Spinal cord (tissue), 9 donors: ENCODE measurements at regions not wholly inside any gene's neighbourhood (a gene's known extent, or its start where the extent isn't known, plus 50 kb on each side); places are given as distances from the start of the nearest gene placed in this dataset.
A peak's percentile ranks its signal among the peaks of the same experiment; 100 is the strongest.

Source experiments
- DNase-seq, 6 donors: peaks; one replicate each; pipeline versions ENCODE4 v3.0.0 to v3.0.0-alpha.2; 2013 to 2015; ENCODE audit warnings: low spot score in 6 of 6, low read depth in 4 of 6
- H3K27ac ChIP-seq: one replicate; pipeline ENCODE4 v1.5.1; 2013; ENCODE audit warnings: low read depth, low read length, control low read depth
- H3K27me3 ChIP-seq: one replicate; pipeline ENCODE4 v1.6.1; 2013; ENCODE audit warnings: low read length; ENCODE audit not compliant: control insufficient read depth, insufficient read depth
- H3K36me3 ChIP-seq: one replicate; pipeline ENCODE4 v1.6.1; 2013; ENCODE audit warnings: low read length; ENCODE audit not compliant: control insufficient read depth, insufficient read depth
- H3K4me1 ChIP-seq: one replicate; pipeline ENCODE4 v1.6.1; 2013; ENCODE audit warnings: low read length; ENCODE audit not compliant: control insufficient read depth, insufficient read depth
- H3K4me3 ChIP-seq: one replicate; pipeline ENCODE4 v1.5.1; 2013; ENCODE audit warnings: low read depth, low read length, control low read depth
- H3K9me3 ChIP-seq: one replicate; pipeline ENCODE4 v1.6.1; 2013; ENCODE audit warnings: low read length; ENCODE audit not compliant: control insufficient read depth, insufficient read depth
- WGBS: methylation state at CpG from one replicate; pipeline ENCODE4 v1.1.5; 2013; ENCODE audit warnings: missing lambda C conversion rate; ENCODE audit not compliant: insufficient coverage; 5-methylcytosine and 5-hydroxymethylcytosine counted together
- donor health status: healthy.

DNA sequence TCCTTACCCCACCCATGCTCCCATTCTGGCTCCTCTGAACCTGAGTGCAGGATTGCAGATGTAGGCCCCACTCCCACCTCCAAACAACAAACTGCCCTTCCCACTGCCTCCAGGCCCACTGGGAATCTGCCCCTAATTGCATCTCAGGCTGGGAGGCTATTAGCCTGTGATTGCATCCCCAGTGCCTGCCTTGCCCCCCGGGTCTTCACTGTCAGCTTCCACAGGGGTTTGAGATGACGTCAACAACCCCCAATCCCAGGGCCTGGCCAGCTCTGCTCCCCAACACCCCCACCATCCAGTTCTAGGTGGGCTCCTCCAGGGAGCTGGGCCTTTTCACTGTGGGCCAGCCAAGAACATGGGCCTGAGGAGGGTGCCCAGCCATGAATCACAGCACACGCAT, 91.5 kb downstream of the PCDH1 start:
- DNase-seq, result no peak
- Histone ChIP-seq H3K27ac (no peak overlapping the region), H3K36me3 (no peaks in the 10 kb centered on the region), H3K4me3 (no peak overlapping the region), H3K9me3 (no peaks in the 10 kb centered on the region), H3K4me1 (peaks cover 46% of the 10 kb centered on the region), H3K27me3 (no peaks in the 10 kb centered on the region)
- WGBS, result 73% methylated on average over 3 of the region's 3 CpGs

DNA sequence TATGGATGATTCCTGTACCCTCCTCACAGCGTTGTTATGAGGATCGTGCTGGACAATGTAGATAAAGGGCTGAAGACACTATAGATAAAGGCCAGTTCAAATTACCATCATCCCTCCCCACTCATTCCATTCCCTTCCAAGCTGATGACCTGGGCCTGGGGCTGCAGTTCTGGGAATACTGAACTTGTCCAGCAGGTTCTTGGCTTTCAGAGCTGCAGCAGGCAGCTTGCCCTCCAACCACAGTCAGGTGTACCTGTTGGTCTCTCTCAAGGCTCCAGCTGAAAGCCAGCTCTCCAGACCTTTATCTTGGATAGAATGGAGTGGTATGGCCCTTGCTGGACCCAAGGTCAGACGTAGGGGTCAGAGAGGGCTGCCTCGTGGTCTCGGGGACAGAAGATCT, 92.5 kb downstream of the PCDH1 start:
- no peak for DNase-seq
- Histone ChIP-seq H3K27ac (no peak overlapping the region), H3K9me3 (no peaks in the 10 kb centered on the region), H3K27me3 (no peaks in the 10 kb centered on the region), H3K36me3 (no peaks in the 10 kb centered on the region), H3K4me3 (no peak overlapping the region), H3K4me1 (peaks cover 50% of the 10 kb centered on the region)
- no CpG with 5 or more reads among the region's 5 CpGs for WGBS

DNA sequence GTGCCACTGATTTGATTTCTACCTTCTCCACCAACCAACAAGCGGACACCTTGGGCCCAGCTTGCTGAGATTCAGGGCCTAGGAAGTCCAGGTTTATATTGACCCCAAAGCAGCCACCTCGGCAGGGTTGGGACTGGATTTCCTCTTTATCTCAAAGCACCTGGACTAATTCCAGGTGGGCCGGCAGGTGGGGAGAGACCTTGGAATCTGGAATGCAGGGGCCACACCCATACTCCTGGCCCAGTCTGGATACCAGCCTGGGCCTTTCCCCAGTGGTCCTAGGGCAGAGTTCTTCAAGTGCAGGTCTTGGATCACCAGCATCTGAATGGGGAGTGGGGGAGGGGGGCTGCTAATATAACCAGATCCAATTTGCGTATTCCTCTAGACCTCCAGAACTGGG, 93.1 kb downstream of the PCDH1 start:
- no peaks in the 10 kb centered on the region for H3K27me3 ChIP-seq
- no peaks in the 10 kb centered on the region for H3K9me3 ChIP-seq
- peaks cover 56% of the 10 kb centered on the region for H3K4me1 ChIP-seq
- no peak overlapping the region for H3K4me3 ChIP-seq
- DNase-seq, result no peak
- no peaks in the 10 kb centered on the region for H3K36me3 ChIP-seq
- H3K27ac ChIP-seq, result no peak overlapping the region
- 71% methylated on average over 2 of the region's 4 CpGs for WGBS

DNA sequence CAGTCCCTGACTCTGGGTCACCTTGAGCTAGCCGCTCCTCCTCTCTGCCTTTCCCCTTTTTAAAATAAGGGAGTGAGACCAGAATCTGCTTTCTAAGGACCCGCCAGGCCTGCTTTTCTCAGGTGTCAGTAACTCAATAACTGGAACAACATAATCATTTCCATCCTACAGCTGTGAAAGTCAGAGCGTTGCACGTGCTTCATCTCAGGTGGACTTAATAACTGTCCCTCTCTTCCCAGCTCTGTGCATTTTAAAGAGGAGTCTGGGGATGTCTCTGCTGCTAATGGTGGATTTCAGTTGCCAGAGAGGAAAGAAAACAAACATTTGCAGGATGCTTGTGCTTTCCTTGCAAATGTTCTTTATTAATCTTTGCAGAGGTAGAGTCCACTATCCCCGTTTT, 93.7 kb downstream of the PCDH1 start:
- H3K9me3 ChIP-seq, result no peaks in the 10 kb centered on the region
- H3K27me3 ChIP-seq, result no peaks in the 10 kb centered on the region
- 86% methylated on average over 1 of the region's 5 CpGs for WGBS
- H3K4me3 ChIP-seq, result no peak overlapping the region
- no peak overlapping the region for H3K27ac ChIP-seq
- peaks cover 62% of the 10 kb centered on the region for H3K4me1 ChIP-seq
- H3K36me3 ChIP-seq, result no peaks in the 10 kb centered on the region
- peak in 1 of 6 donors; percentile 77 for DNase-seq

DNA sequence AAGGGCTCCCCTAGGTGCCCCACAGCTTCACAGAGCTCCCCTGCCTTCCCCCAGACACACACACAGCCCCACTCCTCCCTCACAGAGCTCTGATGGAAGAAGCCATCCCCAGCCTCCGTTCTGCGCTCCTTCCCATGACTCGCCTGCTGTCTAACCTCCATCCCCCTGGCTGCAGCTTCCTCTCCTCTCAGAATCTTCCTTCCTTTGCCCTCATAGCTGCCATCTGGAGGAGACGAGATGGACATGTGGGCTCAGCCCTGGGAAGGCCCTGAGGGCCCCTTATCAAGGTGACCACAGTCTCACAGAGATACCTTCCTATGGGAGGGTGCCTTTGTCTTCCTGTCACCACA, 94.3 kb downstream of the PCDH1 start:
- Histone ChIP-seq H3K9me3 (no peaks in the 10 kb centered on the region), H3K4me1 (peaks cover 60% of the 10 kb centered on the region), H3K27me3 (no peaks in the 10 kb centered on the region), H3K27ac (no peak overlapping the region), H3K4me3 (no peak overlapping the region), H3K36me3 (no peaks in the 10 kb centered on the region)
- 56% methylated on average over 4 of the region's 4 CpGs for WGBS
- no peak for DNase-seq

DNA sequence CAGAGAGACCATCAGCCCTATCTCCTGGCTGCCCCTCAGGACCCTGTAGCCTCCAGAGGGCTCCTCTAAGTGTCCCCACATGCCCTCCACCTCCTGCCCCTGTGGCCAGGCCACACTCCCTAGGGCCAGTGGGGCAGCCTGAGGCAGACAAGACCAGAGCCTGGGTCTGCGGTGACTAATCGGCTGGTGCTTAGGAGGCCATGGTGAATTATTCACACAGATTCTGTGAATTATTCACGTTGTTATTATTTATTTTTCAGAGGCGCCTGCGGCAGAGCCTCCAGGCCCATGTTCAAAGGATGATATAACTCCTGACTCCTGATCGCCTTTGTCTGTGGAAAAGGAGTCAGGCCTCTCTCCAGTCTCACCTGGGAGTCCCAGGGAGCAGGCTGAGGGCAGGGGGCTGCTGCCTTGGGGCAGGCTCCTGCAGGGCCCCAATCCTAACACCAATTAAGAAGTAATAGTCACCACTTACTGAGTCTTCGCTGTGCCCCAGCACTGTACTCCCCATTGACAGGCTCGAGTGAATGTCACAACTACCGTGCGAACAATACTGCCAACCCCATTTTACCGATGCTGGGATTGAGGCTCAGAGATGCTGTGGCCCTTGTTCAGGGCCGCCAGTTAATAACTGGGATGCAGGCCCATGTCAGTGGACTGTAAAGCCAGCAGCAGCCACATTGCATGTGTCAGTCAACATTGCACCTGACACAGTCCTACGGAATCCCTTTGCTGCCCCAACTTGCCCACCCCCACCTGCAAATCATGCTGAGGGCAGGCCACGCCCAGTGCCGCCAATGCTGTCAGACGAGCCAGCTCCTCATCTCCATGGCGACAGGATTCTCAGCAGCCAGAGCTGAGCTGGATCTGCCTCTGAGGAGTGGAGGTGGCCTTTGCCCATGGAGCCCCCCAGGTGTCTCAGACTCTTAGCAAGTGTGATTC, 94.9 kb downstream of the PCDH1 start:
- no peaks in the 10 kb centered on the region for H3K27me3 ChIP-seq
- 44% methylated on average over 15 of the region's 17 CpGs for WGBS
- H3K9me3 ChIP-seq, result no peaks in the 10 kb centered on the region
- peak in 2 of 6 donors; percentile 78 to 92 for DNase-seq
- H3K4me3 ChIP-seq, result no peak overlapping the region
- peaks cover 60% of the 10 kb centered on the region for H3K4me1 ChIP-seq
- no peaks in the 10 kb centered on the region for H3K36me3 ChIP-seq
- no peak overlapping the region for H3K27ac ChIP-seq

DNA sequence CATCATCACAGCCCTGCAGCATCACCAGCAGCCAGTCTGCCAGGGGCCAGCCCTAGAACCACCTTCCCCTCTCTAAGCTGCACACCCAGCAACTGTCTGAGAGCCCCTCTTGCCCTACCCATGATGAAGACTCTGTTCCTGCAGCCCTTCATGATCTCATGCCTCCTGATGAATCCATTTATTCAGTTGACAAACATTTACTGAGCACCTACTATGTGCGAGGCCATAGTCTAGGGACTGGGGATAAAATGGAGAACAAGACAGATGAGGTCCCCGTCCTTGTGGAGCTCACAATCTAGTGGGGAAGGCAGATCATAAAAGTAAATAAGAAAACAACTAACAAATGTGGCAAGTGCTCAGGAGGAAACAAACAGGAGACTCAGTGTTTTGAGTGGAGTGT, 96.3 kb downstream of the PCDH1 start:
- Histone ChIP-seq H3K4me3 (no peak overlapping the region), H3K9me3 (no peaks in the 10 kb centered on the region), H3K27me3 (no peaks in the 10 kb centered on the region), H3K36me3 (no peaks in the 10 kb centered on the region), H3K4me1 (peaks cover 58% of the 10 kb centered on the region), H3K27ac (no peak overlapping the region)
- WGBS, result no CpG with 5 or more reads among the region's 2 CpGs
- DNase-seq, result no peak

DNA sequence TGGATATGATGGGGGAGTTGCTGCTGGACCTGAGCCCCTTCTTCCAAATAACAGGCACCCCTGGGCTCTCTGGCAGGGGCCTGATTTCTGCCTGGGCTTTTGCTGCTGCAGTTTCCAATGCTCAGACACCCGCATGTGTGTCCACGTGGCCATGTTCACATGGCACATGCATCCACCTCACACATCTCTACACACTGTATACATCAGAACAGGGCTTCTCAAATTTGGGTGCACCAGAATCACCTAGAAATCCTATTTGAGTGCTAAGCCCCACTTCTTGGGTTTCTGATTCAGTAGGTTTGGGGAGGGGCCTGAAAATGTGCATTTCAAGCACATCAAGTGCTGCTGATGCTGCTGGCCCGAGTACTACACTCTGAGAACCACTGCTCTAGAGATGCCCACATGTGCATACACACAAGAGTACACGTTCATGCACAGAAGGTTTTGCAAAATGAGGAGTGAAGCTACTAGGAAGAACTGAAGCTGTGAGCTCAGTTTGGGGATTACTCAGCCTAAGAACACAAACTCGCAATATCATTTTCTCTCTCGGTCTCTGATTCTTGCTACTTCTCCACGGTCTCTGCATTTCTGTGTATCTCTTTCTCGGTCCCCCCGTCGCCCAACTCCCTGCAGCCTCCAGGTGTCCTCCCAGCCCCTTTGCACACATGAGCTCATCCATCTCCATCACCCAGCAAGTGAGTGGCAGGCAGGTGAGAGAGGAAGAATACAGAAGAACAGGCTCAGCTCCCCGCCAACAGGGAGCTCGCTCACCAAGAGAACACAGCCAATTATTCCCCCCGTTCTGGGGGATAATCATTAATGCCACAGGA, 97.0 kb downstream of the PCDH1 start:
- H3K9me3 ChIP-seq, result no peaks in the 10 kb centered on the region
- no peak overlapping the region for H3K4me3 ChIP-seq
- H3K27ac ChIP-seq, result no peak overlapping the region
- H3K27me3 ChIP-seq, result no peaks in the 10 kb centered on the region
- 64% methylated on average over 6 of the region's 13 CpGs for WGBS
- H3K4me1 ChIP-seq, result peaks cover 55% of the 10 kb centered on the region
- no peaks in the 10 kb centered on the region for H3K36me3 ChIP-seq
- DNase-seq, result peak in 1 of 6 donors; percentile 62

DNA sequence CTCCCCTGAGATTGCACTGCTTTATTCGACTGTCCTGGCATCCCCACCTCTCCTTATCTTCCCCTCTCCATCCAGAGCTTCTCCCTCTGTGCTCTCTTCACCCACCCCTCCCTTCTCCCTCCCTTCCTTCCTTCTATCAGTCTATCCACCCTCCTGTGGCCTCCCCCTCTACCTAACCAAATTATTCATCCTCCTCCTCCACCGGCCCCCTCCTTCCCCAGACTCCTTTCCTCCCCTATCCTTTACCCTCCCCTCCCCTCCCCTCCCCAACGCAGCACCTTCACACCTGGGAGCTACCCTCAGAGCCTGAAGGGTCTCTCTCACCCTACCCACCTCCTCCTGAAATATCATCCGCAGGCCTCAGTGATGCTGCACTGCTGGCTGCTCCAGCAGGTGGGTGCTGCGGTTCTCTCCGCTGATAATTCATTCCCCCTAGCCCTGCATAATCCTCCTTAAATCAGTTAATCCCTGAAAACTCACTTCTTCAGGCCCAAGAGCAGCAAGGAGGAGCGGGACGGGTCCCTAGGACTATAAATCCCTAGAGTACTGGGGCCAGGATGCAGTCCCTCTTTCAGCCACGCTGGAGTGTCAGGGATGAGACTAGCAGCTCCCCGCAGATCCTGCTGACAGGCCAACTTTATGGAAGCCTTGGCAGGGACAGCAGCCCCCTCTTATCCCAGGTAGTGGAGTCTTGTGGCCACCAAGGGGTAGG, 97.8 kb downstream of the PCDH1 start:
- DNase-seq, result peak in 1 of 6 donors; percentile 37
- Histone ChIP-seq H3K36me3 (no peaks in the 10 kb centered on the region), H3K27me3 (no peaks in the 10 kb centered on the region), H3K27ac (no peak overlapping the region), H3K4me3 (no peak overlapping the region), H3K4me1 (peaks cover 55% of the 10 kb centered on the region), H3K9me3 (no peaks in the 10 kb centered on the region)
- 61% methylated on average over 9 of the region's 10 CpGs for WGBS
